CD4-positive, alpha-beta T cell treated with Interleukin-1 beta for 1 hour (primary cell): ENCODE measurements at regions not wholly inside any gene's neighbourhood (a gene's known extent, or its start where the extent isn't known, plus 50 kb on each side); places are given as distances from the start of the nearest gene placed in this dataset.

Experiments
- DNase-seq, 2 donors: peaks; one replicate each; pipeline ENCODE4 v3.0.0-alpha.2; 2020 to 2022

DNA sequence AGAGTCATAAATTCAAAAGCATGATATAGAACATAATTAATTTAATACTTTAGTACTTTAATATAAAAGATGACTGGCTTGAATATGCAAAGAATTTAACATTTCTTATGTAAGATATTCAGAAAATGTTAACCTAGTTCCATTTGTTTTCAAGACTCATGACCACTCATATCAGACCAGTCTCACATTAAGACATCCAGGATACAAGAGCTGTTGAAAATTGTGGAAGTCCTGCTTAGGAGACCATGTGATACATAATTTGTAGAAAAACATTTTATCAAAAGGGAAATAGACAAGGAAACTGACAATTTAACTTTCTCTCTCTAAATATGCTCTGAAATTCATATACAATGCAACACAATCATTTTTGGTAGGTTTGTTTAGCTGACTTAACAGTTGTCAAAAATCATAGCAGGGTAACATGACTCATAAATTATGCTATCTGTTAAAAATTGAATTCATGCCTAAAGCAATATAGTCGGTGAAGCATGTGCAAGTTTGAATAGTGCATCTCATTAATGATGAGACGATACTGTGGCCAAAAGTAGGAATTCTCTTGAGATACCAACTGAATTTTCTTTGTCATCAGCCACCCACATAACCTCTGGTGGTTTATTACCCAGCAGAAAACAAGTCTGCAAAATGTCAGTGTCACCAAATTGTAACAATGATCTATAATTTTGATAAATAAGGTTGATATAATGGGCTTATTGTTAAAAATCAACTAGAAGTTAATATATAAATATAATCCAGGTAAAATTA is 211.4 kb downstream of the GASK1B start:
- DNase-seq: no peak

DNA sequence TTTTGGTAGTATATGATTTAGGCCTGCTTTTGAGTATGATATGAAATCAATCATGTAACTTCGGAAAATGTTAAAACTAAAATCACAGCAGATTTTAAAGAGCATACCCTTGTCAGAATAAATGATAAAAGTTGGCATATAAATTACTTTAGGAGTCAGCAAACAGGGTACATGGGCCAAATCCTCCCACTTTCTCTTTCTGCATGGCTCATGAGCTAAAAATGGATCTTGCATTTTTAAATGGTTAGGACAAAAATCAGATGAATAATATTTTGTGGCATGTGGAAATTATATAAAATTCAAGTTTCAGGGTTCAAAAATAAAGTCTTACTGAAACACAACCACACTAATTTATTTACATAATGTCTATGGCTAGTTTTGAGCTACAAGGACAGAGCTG is 214.9 kb downstream of the GASK1B start:
- no peak for DNase-seq

DNA sequence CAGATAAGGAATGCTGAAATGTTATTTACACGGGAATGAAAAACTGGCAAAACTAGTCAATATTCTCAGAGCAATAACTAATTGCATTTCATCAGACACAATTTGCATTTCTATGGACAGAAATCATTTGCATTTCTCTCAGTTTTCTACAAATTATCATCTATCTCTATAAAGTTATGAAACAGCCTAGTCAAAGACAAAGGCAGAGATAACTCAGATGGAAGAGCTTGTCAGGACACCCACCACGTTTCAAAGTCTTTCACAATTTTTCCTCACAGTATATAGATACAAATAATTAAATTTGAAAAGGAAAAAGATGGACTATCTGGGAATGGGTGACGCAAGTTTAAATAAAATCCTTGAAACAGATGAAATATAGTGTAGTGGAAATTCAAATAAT is 230.8 kb downstream of the GASK1B start:
- no peak for DNase-seq

DNA sequence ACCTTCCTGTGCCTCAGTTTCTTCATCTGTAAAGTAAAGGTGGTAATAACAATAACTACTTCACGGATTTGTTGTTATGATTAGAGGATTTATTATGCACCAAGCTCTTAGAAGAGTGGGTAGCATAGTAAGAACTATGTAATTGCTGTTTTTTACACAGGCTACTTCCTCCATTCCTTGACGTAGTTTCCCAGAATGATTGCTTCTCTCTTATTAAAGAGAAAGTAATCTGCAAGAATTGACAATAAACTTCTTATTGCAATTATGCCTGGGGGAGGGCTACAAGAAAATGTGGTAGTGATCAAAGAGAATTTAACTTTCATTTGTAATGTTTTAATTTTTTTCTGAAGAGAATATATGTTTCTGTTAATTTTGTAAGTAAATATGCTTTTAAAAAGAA is 238.7 kb downstream of the GASK1B start:
- no peak for DNase-seq

DNA sequence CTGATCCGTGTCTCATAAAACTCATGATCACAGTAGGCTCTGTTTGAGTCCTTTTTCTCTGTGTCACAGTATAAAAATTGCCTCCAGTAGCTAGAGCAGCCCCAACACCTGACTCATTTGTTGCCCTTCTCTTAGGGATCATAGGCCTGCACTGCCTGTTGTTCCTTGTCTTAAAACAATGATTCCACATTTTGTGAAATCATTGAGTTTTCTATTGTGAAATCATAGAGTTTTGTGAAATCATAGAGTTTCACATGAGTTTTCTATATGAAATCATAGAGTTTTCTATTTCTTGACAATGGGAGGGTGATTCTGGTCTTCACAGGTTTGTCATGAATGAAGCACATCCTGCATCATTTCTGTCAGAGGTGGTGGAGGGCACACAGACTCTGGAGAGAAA is 239.9 kb downstream of the GASK1B start:
- DNase-seq: no peak

DNA sequence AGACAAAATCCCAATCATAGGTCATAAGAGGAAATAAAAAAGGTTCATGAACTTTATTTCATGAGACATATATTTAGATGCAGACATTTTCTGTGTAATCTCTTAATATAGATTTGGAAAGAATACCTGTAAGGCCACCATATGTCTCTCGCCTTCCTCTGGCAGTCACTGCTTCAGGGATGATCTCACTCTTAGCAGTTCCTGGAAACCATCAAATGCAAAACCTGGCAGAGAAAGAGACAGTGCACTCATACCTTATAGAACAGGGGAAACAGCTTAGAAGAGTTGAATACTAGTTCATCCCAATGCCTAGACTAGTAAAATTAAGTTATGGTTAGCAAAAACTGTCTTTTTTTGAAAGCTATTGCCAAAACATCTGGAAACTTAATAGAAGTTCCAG is 243.3 kb downstream of the GASK1B start:
- DNase-seq: no peak

DNA sequence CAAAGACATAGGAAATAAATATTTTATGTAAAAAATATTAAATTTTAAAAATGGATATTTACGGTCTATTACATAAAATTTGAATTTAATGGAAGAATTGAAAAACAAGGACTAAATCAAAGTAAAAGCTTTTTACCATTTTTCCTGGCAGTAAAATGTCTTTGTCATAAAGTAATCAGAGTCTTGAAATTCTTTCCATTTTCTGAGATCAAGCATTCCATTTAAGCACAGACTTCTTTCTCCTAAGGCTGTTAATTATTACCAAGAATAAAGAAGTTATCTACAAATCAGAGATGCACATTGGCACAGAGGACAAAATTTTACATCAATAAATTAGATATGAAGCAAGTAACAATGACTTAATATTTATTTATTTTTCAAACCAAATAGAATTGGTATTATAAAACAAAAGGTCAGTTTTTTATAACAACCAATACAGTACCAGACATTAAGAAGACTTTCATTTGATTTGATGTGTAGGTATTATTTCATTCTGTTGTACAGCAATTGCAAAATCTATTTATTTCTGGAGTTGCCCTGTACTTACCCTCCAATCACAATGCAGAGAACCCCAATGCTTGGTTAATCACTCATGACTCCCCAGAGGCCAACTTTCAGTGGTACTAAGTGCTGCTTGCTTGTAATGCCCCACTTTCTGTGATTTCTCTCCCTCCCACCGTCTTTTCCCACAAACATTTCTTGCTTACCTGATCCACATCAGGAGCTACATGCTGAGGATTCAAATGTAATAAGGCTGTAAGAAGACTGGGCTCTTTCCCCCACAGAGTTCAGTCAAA is 254.6 kb downstream of the GASK1B start:
- no peak for DNase-seq

DNA sequence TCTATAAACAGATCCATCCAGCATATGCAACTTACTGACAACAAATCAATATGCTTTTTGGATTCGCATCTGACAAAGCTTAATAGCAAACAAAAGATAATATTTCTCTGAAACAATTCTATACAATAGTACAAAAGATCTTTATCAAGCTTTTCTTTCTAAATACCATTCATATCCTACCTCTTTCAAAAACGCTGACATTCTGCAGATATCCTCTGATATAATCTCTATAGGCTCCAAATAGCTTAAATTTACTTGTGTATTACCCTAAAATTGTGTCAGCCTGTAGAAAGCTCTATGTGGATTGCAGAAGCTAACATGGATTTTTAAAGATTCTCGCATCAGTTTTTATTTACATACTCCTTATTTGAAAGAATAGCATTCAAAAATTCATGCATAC is 260.6 kb downstream of the GASK1B start:
- DNase-seq: no peak

DNA sequence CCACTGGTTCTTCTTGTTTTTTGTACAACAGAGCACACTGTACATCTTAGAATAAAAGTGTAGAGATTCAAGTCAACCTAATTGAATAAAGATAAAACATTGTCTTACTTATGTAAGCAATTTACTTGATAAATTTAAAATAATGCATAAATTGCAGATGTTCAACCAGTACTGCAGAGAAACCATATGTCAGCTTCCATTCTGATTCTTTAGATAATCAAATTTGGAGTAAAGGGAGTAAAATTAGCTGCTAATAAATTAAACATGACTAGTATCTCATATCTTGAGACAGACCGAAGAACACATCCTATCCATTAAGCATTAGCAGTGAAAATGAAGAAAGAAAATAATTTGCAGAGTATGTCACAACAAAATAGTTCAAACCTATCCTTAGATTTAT is 261.2 kb downstream of the GASK1B start:
- no peak for DNase-seq

DNA sequence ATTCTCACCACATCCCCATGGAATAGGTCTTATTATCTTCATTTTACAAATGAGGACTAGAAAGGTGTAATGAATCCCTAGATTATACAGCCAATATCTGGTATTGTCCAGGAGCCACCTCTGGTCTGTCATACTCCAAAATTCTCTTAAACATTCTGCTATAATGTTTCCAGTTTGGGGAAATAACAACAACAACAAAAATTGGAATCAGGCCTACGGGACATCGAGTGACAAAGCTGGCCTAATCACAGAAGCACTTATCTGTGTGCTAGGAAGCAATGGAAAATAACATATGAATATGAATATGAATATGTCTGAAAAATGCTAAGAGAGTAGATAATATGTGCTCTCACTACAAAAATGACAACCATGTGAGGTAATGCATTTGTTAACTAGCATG is 264.1 kb downstream of the GASK1B start:
- DNase-seq: no peak

DNA sequence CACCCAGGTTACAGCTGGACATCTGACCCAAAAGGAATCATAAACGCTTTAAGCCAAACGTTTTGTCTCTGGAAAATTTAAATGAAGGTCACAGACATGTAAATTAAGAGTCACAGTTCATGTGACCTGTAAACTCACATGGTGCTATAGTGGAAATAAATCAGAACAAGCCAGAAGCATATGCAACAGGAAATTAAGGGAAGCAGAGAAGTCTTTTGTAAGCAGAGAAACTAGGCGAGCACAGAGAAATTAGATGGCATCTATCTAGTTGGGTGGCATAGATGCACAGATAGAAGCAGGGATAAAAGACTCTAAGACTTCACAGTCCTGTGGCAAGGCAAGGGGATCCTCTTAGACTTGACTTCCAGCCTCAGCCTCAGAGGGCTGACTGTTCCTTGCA is 264.8 kb downstream of the GASK1B start:
- DNase-seq: no peak

DNA sequence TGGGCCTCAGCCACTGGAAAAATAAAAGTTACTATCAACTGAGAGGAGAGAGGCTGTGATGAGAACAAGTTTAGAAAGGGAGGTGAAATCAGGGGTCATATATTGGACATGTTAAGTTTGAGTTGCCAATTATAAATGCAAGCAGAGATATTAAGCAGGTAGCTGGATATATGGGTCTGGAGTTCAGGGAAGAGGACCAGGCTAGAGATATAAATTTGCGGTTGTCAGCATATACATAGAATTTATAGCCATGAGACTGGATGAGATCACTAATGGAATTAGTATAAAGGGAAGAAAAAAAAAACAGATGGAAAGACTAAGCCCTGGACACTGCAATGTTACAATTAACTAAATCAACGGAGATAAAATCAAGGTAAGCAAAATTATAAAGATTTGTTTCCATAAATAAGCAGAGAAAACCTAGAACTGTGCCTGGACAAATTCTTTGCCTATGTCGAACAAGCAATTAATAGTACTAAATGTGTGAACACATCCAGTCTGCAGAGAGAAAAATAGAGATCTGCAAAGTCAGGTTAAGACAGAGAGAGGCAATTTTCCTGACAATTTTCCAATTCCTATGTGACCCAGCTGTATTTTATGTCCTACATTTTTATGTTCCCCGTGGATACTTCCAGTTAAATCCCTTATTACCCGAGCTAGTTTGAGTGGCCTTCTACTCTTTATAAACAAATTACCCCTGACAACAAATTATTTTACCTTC is 265.4 kb downstream of the GASK1B start:
- no peak for DNase-seq

DNA sequence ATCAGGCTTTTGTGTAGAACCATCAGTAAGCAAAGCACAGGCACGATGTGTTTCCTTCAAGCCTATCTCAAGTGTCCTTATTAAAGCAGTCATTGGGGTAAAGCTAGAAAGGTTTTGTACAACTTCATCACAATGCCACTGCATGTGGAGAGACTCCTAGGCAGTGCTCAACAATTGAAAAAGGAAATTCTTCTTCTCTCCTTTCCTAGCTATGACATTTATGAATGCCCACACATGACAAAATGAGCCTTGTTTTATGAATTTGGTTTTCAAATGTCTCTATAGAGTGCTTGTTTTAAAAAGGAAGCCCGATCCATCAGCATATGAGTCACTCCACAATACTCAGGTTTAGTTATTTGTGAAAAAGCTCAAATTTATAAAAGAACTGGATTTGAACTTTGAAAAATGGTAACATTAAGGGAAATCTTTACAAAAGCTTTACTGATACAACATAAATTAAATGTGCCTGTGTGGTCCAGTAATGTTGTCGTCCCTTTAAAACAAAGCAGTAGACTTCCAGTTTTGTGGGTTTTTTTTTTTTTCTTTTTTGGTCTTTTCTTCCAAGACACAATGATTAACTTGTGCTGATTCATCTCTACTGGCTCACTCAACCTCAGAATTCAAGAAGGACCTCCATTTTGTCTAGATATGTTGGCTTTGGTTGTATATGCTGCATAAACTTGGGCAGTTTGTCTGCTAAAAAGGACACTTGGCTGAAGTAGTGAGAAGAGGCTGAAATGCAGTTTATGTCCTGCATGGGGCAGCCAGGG is 273.8 kb downstream of the GASK1B start:
- no peak for DNase-seq

DNA sequence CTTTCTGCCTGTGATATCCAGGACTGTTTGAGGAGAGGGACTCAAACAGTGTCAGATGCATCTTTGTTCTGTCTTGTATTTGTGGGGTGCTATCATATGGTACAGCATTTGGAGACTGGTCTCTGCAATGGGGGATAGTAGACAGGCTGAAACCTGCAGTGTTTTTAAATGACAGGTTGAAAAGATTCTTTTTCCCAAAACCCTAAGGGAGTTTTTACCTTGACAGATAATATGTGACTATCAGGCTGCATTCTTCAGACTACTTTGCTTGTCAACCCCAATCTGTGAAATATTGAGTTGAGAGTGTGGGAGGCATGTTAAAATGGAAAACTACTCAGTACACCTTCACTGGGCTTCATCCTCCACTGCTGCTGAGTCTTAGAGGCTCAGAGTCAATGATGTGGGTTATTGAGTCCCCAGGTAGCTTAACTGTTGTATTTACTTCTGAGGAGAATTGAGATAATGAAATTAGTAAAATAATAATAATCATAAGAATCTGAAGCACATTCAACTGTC is 274.9 kb downstream of the GASK1B start:
- no peak for DNase-seq

DNA sequence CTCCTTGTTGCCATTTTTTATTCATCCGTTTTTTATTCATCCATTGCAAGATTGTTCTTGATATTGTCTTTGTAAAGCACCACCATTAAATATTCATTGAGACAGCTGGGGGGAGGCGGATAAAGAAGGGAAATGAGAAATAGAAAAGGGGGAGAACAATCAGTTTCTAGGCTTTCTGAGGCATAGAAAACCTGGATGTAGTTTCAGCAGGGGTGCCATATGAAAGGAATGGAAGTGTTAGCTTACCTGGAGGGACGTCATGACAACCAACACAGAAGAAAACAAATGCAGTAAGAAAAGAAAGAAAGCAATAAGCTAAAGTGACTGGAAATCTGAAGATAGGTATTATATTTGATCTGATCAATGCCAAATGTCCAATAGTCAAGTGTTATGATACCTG is 276.1 kb downstream of the GASK1B start:
- DNase-seq: no peak

DNA sequence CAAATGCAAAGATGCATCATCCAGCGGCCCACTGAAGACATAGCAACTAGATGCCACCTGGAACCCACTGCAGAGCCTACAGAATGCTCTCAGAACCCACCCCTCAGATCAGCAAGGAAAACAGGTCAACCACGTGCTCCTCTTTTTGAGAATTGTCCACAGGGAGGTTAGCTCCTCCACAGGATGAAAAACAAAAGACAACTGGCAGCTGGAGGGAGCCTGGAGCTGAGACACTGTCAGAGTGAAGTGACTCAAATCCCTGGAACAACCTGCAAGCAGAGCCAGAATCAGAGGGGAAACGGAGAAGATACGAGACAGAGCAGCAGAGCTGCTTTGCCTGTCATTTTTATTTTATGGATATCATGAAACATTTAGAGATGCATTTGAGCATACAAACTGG is 277.6 kb downstream of the GASK1B start:
- DNase-seq: no peak

DNA sequence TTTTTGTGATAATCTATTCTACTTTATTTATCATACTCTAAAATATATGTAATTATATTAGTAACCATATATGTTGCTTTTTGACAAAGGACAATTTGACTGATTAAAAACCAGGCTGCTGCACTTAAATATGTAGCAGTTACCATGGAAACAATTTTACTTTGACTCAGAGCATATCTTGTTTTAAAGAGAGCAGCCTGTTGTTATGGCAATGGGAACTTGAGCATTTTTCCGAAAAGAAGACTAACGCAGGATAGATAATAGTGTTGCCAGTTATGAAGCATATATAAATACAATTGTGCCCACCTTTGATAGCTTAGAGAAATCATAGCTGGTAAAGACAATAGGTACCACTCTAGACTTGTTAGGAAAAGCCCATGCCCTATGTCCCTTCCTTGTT is 283.0 kb downstream of the GASK1B start:
- no peak for DNase-seq

DNA sequence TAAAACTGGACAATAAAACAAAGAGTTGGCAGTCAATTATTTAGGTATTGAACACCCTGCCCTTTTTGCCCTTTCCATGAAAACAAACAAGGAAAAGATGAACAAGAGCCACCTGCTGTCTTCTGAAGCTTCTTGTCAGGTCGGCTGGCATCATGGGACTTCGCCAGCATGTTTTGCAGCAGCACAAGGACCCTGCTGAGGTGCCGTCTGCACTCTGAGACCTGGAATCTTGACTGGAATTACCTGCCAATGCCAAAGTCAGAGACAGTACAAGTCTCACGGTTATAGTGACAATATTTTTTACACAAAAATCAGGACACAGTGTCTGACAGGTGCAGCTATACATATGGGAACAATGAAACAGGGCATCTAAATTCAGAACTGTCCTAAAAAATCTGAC is 284.5 kb downstream of the GASK1B start:
- no peak for DNase-seq

DNA sequence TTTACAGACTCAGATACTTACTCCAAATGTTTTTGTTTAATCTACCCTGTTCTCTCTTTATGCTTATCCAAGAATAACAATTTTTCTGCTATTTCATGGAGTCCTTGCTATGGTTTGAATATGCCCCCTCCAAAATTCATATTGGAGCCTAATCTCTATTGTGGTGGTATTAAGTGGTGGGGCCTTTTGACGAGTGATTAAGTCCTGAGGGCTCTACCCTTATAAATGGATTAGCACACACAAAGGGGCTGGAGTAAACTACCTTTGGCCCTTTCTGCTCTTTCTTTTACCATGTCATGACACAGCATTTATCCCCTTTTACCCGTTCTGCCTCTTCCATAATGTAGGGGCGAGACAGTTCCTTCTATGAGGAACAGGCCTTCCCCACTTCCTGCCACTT is 285.5 kb downstream of the GASK1B start:
- DNase-seq: no peak

DNA sequence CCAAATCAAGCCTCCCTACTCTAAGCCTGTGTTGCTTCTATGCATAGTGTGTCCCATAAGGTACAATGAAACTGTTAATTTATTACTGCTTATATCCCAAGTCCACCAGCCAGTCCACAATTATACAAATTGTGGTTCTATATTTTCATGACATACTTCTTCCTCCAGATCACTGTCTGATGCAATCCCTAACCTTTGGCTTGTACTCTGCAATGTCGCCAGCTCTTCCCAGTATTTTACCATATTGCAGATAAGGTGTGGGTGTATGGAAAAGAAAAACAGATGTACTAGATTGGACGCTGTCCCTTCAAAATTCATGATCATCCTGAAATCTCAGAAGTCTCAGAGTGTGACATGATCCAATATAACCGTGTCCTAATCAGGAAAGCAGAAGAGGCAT is 286.2 kb downstream of the GASK1B start:
- DNase-seq: no peak

DNA sequence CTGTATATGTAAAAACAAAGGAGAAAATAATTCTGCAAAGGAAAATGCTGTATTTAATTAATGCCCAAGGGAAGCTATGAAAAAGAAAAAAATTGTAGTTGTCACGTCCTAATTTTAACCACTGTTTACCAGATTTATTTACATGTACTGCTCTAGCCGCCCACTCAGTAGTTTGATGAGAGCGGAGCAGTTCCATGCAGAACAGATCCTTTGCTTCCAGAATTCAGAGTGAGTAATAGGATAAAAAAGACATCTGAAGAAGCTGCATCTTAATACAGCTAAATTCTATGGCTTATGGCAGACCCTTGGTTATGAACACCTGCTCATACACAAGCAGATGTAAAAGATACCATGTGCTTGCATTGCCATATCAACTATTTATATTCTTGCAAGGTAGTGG is 287.0 kb downstream of the GASK1B start:
- DNase-seq: no peak

DNA sequence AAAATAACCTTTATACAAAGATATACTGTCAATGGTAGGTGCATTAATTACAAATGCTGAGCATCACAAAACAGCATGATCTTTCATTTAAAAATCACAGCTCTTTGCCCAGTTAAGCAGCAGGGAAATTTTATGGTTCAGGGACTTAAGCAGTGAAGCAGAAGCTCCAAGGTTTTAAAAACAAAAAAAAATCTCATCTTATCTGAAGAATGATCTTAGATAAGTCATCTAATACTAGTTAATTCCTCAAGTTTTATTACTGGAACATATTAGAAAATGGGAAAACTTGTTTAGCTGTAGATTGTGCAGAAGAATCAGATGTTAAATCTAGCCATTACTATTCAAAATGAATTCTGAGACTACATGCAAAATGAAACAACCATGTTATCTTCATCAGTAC is 289.9 kb downstream of the GASK1B start:
- DNase-seq: no peak

DNA sequence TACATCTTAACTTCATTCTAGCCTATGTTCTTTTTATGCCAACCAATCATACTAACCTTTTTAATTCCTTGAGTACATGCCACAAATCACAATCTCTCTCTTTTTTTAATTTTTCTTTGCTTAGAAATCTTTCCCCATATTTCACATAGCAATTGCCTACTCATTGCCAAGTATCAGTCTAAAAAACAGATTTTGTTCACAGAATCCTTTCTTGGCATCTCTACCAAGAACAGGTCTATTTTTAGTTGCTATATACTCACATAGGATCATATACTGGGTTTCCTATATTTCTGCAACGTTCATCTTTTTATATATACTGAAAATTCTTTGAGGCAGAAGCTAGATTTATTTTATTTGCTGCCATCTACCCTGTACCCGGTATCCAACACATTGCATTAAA is 292.1 kb downstream of the GASK1B start:
- no peak for DNase-seq
